ENCODE measurements at regions not wholly inside any gene's neighbourhood (a gene's known extent, or its start where the extent isn't known, plus 50 kb on each side); places are given as distances from the start of the nearest gene placed in this dataset.

DNA sequence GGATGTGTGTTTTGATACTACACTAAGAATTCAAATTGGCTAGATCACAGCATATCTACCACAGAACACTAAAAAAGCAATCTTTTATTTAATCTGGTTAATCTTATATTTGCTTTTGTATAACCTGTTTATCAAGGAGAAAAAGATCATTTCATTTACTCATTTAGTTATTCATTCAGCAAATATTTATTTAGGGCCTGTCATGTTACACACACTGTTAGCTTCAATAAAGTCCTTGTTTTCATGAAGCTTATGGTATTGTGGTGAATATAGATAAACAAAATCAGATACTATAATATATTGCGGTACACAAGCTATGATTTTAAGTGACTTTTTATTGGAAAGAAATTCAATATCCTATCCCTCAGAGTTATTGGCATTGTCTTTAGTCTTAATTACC, 350.8 kb downstream of the LRFN5 start:
- no peak overlapping the region for H3K4me2 ChIP-seq
- H3K79me2 ChIP-seq (ENCODE audit: insufficient read depth), result no peaks in the 10 kb centered on the region
- no peaks in the 10 kb centered on the region for H3K9me3 ChIP-seq
- POLR2A ChIA-PET, result no interaction called here
- CTCF ChIA-PET, result no interaction called here
- H4K20me1 ChIP-seq (ENCODE audit: insufficient read depth), result no peaks in the 10 kb centered on the region
- no peaks in the 10 kb centered on the region for H3F3A ChIP-seq (replicated peaks; ENCODE audit: insufficient read depth)
- no peaks in the 10 kb centered on the region for H3K36me3 ChIP-seq (replicated peaks in 1 of 2; ENCODE audit: control insufficient read depth in 1 of 2, insufficient read depth in 2 of 2, low read length in 1 of 2)
- H3K27me3 ChIP-seq (ENCODE audit: insufficient read depth), result no peaks in the 10 kb centered on the region
- 13% methylated on average over 1 of the region's 1 CpG for WGBS (ENCODE audit: low lambda C conversion rate)
- no peak for DNase-seq
- H3K9me2 ChIP-seq, result no peaks in the 10 kb centered on the region
- H2AFZ ChIP-seq (ENCODE audit: low read depth), result no peak overlapping the region
- no peaks in the 10 kb centered on the region for H3K4me1 ChIP-seq (ENCODE audit: control insufficient read depth in 1 of 2, insufficient read depth in 2 of 2, low read depth in 1 of 2, low read length in 1 of 2)
- H3K4me3 ChIP-seq (ENCODE audit: low read depth in 2 of 2, low read length in 1 of 2), result no peak overlapping the region
- no peak for TF ChIP-seq JUND (IDR thresholded peaks at IDR 0.05)
- no peak overlapping the region for H3K27ac ChIP-seq (ENCODE audit: low read depth in 2 of 2, low read length in 1 of 2)
- H3K9ac ChIP-seq, result no peak overlapping the region

Small RNAs in the stretch of these regions (small RNA-seq; reads per million reads assigned to genes)
- gene AL163153.1 (0 reads per million in 7 experiments), gene AL358913.1 (0 reads per million in 7 experiments), gene AL442163.3 (0 reads per million in 7 experiments)

Data from SK-N-SH (cell line).